ENCODE measurements at regions not wholly inside any gene's neighbourhood (a gene's known extent, or its start where the extent isn't known, plus 50 kb on each side); places are given as distances from the start of the nearest gene placed in this dataset.

- CTCF ChIA-PET (ENCODE audit: partially characterized antibody): interaction anchor here (1.6 kb wide), 1 partner anchor 53 kb away, joined by 3 read pairs; no protein-coding TSS in a partner anchor
- Histone ChIP-seq H3K23me2 (ENCODE audit: low read depth, low read length) (no peaks in the 10 kb centered on the region; the same call in 1 of the 2 replicates), H2BK15ac (ENCODE audit: low read length) (no peak overlapping the region), H3K9me3 (ENCODE audit: insufficient read depth in 2 of 2, low read depth in 1 of 2, low read length in 1 of 2) (no peaks in the 10 kb centered on the region), H3K4ac (replicated peaks; ENCODE audit: insufficient read length, low read depth, low read length) (no peak overlapping the region), H2AK5ac (ENCODE audit: low read depth, low read length) (no peak overlapping the region), H3K4me2 (ENCODE audit: insufficient read depth in 1 of 2, low read depth in 2 of 2, low read length in 2 of 2) (no peak overlapping the region), H2AFZ (ENCODE audit: low read length) (no peak overlapping the region), H3K79me2 (ENCODE audit: control insufficient read depth in 1 of 2, insufficient read depth in 2 of 2, low read length in 2 of 2) (no peaks in the 10 kb centered on the region), H2BK12ac (ENCODE audit: low read depth, low read length) (no peak overlapping the region), H3K4me1 (replicated peaks in 1 of 4; ENCODE audit: control insufficient read depth in 3 of 4, insufficient read depth in 4 of 4, low read length in 3 of 4) (no peaks in the 10 kb centered on the region), H3K23ac (ENCODE audit: insufficient read length) (no peak overlapping the region), H4K20me1 (replicated peaks in 1 of 2; ENCODE audit: control insufficient read depth in 1 of 2, insufficient read depth in 2 of 2, low read length in 2 of 2) (no peaks in the 10 kb centered on the region), H2BK5ac (ENCODE audit: low read depth, low read length) (no peak overlapping the region), H3K27ac (ENCODE audit: low read depth, low read length) (no peak overlapping the region), H3K79me1 (ENCODE audit: low read depth, low read length) (no peaks in the 10 kb centered on the region), H3K18ac (ENCODE audit: extremely low read depth, low read length) (no peak overlapping the region), H4K91ac (replicated peaks; ENCODE audit: insufficient read length, low read length) (no peak overlapping the region), H4K5ac (ENCODE audit: insufficient read length, low read depth, low read length) (no peak overlapping the region), H3K36me3 (ENCODE audit: control insufficient read depth in 2 of 4, insufficient read depth in 4 of 4, low read length in 3 of 4) (no peaks in the 10 kb centered on the region), H3K27me3 (replicated peaks in 1 of 4; ENCODE audit: control insufficient read depth in 3 of 4, extremely low read depth in 1 of 4, insufficient read depth in 3 of 4, low read length in 3 of 4) (no peaks in the 10 kb centered on the region; a peak in 1 of 7 replicates), H3K9ac (replicated peaks in 1 of 4; ENCODE audit: extremely low read depth in 1 of 4, low read depth in 3 of 4, low read length in 3 of 4) (no peak overlapping the region), H3K56ac (replicated peaks; ENCODE audit: insufficient read length, low read depth, low read length) (no peak overlapping the region), H4K8ac (ENCODE audit: extremely low read depth, insufficient read depth, low read length) (no peak overlapping the region), H3K14ac (ENCODE audit: insufficient read length) (no peak overlapping the region), H3K4me3 (ENCODE audit: extremely low read depth in 1 of 4, insufficient read depth in 2 of 4, low read depth in 3 of 4, low read length in 4 of 4) (no peak overlapping the region), H2BK120ac (replicated peaks; ENCODE audit: low read depth, low read length) (no peak overlapping the region), H2BK20ac (ENCODE audit: low read length) (no peak overlapping the region)
- WGBS, 2 experiments (ENCODE audit: extremely low coverage in 1 of 2, insufficient coverage in 1 of 2, insufficient read length in 1 of 2, insufficient replicate concordance in 2 of 2, low coverage in 1 of 2, low lambda C conversion rate in 2 of 2, missing lambda C conversion rate in 1 of 2): 90% methylated on average over 3 of the region's 3 CpGs; no CpG with 5 or more reads in 1 of the 2 experiments
- POLR2A ChIA-PET (ENCODE audit: partially characterized antibody): no interaction called here
- TF ChIP-seq SAP30 (IDR thresholded peaks at IDR 0.05; ENCODE audit: insufficient read depth, insufficient replicate concordance, low read length) (no peak), RXRA (IDR thresholded peaks at IDR 0.05; ENCODE audit: insufficient read depth, low read depth, low read length) (no peak), SIN3A (conservative IDR thresholded peaks at IDR 0.05 in 1 of 2, IDR thresholded peaks at IDR 0.05 in 1 of 2; ENCODE audit: low read depth in 1 of 2, low read length in 2 of 2) (no peak), BRCA1 (IDR thresholded peaks at IDR 0.05; ENCODE audit: low read depth, low read length) (no peak), GTF2F1 (IDR thresholded peaks at IDR 0.05; ENCODE audit: borderline replicate concordance, low read depth, low read length) (no peak), CBX8 (IDR thresholded peaks at IDR 0.05; ENCODE audit: borderline replicate concordance, low read depth, low read length) (no peak), TAF7 (optimal IDR thresholded peaks at IDR 0.05; ENCODE audit: borderline replicate concordance, low read depth, low read length) (no peak), HDAC6 (IDR thresholded peaks at IDR 0.05; ENCODE audit: low read depth, low read length) (no peak), CTBP2 (IDR thresholded peaks at IDR 0.05; ENCODE audit: borderline replicate concordance, insufficient read depth, insufficient read length, low read length) (no peak), CHD1 (IDR thresholded peaks at IDR 0.05; ENCODE audit: low read depth, low read length) (no peak), KDM4A (IDR thresholded peaks at IDR 0.05; ENCODE audit: low read depth, low read length, severe bottlenecking) (no peak), SIRT6 (IDR thresholded peaks at IDR 0.05; ENCODE audit: low read length) (no peak), SP4 (IDR thresholded peaks at IDR 0.05; ENCODE audit: low read length) (no peak)
- FAIRE-seq: no peak
- DNase-seq (ENCODE audit: low read depth in 1 of 2, low spot score in 2 of 2): no peak
Measured at GRCh38 chr7:27395626-27396025, 153.0 kb downstream of the EVX1 start.
